ENCODE measurements at regions not wholly inside any gene's neighbourhood (a gene's known extent, or its start where the extent isn't known, plus 50 kb on each side); places are given as distances from the start of the nearest gene placed in this dataset.

DNA sequence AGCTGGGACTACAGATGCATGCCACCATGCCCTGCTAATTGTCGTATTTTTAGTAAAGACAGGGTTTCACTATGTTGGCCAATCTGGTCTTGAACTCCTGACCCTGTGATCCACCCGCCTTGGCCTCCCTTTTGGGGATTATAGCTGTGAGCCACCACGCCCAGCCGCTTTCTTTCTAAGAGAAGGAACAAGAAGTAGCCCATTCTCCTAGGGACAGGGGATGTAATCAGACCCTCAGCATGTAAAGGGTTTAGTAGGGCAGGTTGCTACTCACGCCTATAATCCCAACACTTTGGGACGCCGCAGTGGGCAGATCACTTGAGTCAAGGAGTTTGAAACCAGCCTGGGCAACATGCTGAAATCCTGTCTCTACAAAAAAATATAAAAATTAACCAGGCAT, 189.7 kb downstream of the TOMM20 start:
- TF ChIP-seq, protein P1, sequence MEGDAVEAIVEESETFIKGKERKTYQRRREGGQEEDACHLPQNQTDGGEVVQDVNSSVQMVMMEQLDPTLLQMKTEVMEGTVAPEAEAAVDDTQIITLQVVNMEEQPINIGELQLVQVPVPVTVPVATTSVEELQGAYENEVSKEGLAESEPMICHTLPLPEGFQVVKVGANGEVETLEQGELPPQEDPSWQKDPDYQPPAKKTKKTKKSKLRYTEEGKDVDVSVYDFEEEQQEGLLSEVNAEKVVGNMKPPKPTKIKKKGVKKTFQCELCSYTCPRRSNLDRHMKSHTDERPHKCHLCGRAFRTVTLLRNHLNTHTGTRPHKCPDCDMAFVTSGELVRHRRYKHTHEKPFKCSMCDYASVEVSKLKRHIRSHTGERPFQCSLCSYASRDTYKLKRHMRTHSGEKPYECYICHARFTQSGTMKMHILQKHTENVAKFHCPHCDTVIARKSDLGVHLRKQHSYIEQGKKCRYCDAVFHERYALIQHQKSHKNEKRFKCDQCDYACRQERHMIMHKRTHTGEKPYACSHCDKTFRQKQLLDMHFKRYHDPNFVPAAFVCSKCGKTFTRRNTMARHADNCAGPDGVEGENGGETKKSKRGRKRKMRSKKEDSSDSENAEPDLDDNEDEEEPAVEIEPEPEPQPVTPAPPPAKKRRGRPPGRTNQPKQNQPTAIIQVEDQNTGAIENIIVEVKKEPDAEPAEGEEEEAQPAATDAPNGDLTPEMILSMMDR (conservative IDR thresholded peaks at IDR 0.05; ENCODE audit: low read length): no peak
- TF ChIP-seq EZH2phosphoT487 (IDR thresholded peaks at IDR 0.05; ENCODE audit: borderline replicate concordance, low read depth, low read length): no peak

Data from OCI-LY7 (cell line).